HepG2 (cell line): ENCODE measurements at regions not wholly inside any gene's neighbourhood (a gene's known extent, or its start where the extent isn't known, plus 50 kb on each side); places are given as distances from the start of the nearest gene placed in this dataset.

Source experiments
- ATAC-seq: fragments of 200-7000 bp; cut with Tn5 transposase; 3 replicates; pipeline ENCODE4 v1.9.1; 2020; ENCODE audit warnings: mild to moderate bottlenecking, moderate library complexity
- BruUV-seq: library from RNA; stranded (reverse); fragments of 400-500 nt; replicated peaks from 2 replicates; lab custom pipeline; 2021; lab: Mats Ljungman, UMichigan
- CTCF ChIA-PET: fragments of 300-600 bp; formaldehyde crosslinking; extraction: SDS; loops from one replicate; lab custom pipeline; 2021; ENCODE audit warnings: low total read pairs, inconsistent platforms, low intra/inter-chr PET ratio; lab: Yijun Ruan, JAX
- POLR2A ChIA-PET: fragments of 350-600 bp; sonication (Branson Sonifier 250); formaldehyde crosslinking; loops from one replicate; lab custom pipeline; 2020; ENCODE audit warnings: antibody characterized with exemption, inconsistent platforms; lab: Yijun Ruan, JAX
- DNase-seq: peaks from one replicate; pipeline ENCODE4 v3.0.0-alpha.2; 2015; ENCODE audit warnings: low spot score
- FAIRE-seq: peaks from 3 replicates; lab custom pipeline; 2011; peaks lifted over from hg19 to GRCh38; lab: Jason Lieb, UNC
- H2AFZ ChIP-seq: one replicate; pipeline ENCODE4 v1.6.1; 2011; ENCODE audit warnings: low read length, inconsistent platforms
- H3K27ac ChIP-seq: fragments of 300-600 bp; 3 replicates; pipeline ENCODE4 v1.8.0; 2011; ENCODE audit warnings: mixed run types, mild to moderate bottlenecking, mixed read lengths, low read length, inconsistent platforms; ENCODE audit not compliant: insufficient read depth; ENCODE audit errors: extremely low read length
- H3K27me3 ChIP-seq, 2 experiments: fragments of 200-600 bp in 1 of 2; 2 replicates in 1 of 2; 3 replicates in 1 of 2; pipeline versions ENCODE4 v1.6.0 to v1.8.0; 2011; ENCODE audit warnings: low read length in 2 of 2, mild to moderate bottlenecking in 2 of 2, moderate library complexity in 2 of 2, inconsistent platforms in 1 of 2; ENCODE audit not compliant: insufficient read depth in 2 of 2, control insufficient read depth in 1 of 2
- H3K36me3 ChIP-seq, 2 experiments: fragments of 200-600 bp in 1 of 2; replicated peaks in 1 of 2; 2 replicates in 1 of 2; 3 replicates in 1 of 2; pipeline versions ENCODE4 v1.5.1 to v1.8.0; 2011; ENCODE audit warnings: low read length in 2 of 2, inconsistent platforms in 1 of 2; ENCODE audit not compliant: insufficient read depth in 2 of 2, control insufficient read depth in 1 of 2
- H3K4me1 ChIP-seq: 2 replicates; pipeline ENCODE4 v1.5.1; 2012; ENCODE audit warnings: low read length, inconsistent platforms; ENCODE audit not compliant: insufficient read depth
- H3K4me2 ChIP-seq: 2 replicates; pipeline ENCODE4 v1.6.0; 2011; ENCODE audit warnings: low read depth, low read length, inconsistent platforms
- H3K4me3 ChIP-seq, 3 experiments: fragments of 200-600 bp in 1 of 3; sonication (generic), shearing (Covaris generic) in 1 of 3; replicated peaks in 1 of 3; 2 replicates each; pipeline ENCODE4 v1.5.1; 2011 to 2016; ENCODE audit warnings: low read length in 3 of 3, inconsistent platforms in 2 of 3, low read depth in 2 of 3, mild to moderate bottlenecking in 2 of 3, control low read depth in 1 of 3, mixed read lengths in 1 of 3; ENCODE audit not compliant: insufficient read depth in 1 of 3
- H3K79me2 ChIP-seq: one replicate; pipeline ENCODE4 v1.6.1; 2011; ENCODE audit warnings: low read length, inconsistent platforms; ENCODE audit not compliant: insufficient read depth
- H3K9ac ChIP-seq: 2 replicates; pipeline ENCODE4 v1.6.0; 2011; ENCODE audit warnings: mild to moderate bottlenecking, low read depth, low read length, inconsistent platforms; ENCODE audit not compliant: insufficient read depth
- H3K9me3 ChIP-seq: 2 replicates; pipeline ENCODE4 v1.5.1; 2012; ENCODE audit warnings: mild to moderate bottlenecking, low read length
- H4K20me1 ChIP-seq: 2 replicates; pipeline ENCODE4 v1.6.0; 2011; ENCODE audit warnings: inconsistent platforms, mild to moderate bottlenecking, low read length, moderate library complexity; ENCODE audit not compliant: insufficient read depth
- CBX2 ChIP-seq, 2 experiments: fragments of 200-600 bp in 1 of 2; sonication (generic); formaldehyde crosslinking in 1 of 2; IDR thresholded peaks; 2 replicates each; pipeline versions ENCODE4 v1.7.0 to v1.8.1; 2018 to 2022; ENCODE audit warnings: low read depth in 2 of 2, low read length in 1 of 2, mild to moderate bottlenecking in 1 of 2, missing genetic modification reagents in 1 of 2
- FOXJ3 ChIP-seq: sonication (generic); formaldehyde crosslinking; IDR thresholded peaks from 2 replicates; pipeline ENCODE4 v1.4.0; 2020; ENCODE audit warnings: missing genetic modification reagents, mild to moderate bottlenecking, borderline replicate concordance
- ZMYM2 ChIP-seq: sonication (generic); formaldehyde crosslinking; IDR thresholded peaks from 2 replicates; pipeline ENCODE4 v1.8.0; 2022; ENCODE audit warnings: mild to moderate bottlenecking, missing genetic modification reagents
- ZNF276 ChIP-seq: sonication (generic); formaldehyde crosslinking; IDR thresholded peaks from 2 replicates; pipeline ENCODE4 v1.4.0; 2020; ENCODE audit warnings: mild to moderate bottlenecking, low read depth, missing genetic modification reagents
- ZNF660 ChIP-seq: sonication (generic); formaldehyde crosslinking; IDR thresholded peaks from 2 replicates; pipeline ENCODE4 v1.5.1; 2020; ENCODE audit warnings: mild to moderate bottlenecking, low read depth, missing genetic modification reagents, borderline replicate concordance
- WGBS: methylation state at CpG from one replicate; pipeline ENCODE4 v1.1.6; 2017; ENCODE audit warnings: low lambda C conversion rate; 5-methylcytosine and 5-hydroxymethylcytosine counted together
- in situ Hi-C: cut with HindIII; loops from 2 replicates; pipeline ENCODE4 v1.10.0; 2017; ENCODE audit warnings: low pct_unique_long_range_greater_than_20kb; ENCODE audit not compliant: extremely low pct_ligation_motif_present
- intact Hi-C: fragments of 100-400 bp; cut with micrococcal nuclease; formaldehyde crosslinking; loops from one replicate; pipeline ENCODE4 v1.10.0; 2022; ENCODE audit not compliant: unreplicated experiment
- TF ChIP-seq, protein P1 (sequence below): IDR thresholded peaks from 2 replicates; pipeline ENCODE4 v1.4.0; 2020; ENCODE audit warnings: mild to moderate bottlenecking, missing genetic modification reagents

DNA sequence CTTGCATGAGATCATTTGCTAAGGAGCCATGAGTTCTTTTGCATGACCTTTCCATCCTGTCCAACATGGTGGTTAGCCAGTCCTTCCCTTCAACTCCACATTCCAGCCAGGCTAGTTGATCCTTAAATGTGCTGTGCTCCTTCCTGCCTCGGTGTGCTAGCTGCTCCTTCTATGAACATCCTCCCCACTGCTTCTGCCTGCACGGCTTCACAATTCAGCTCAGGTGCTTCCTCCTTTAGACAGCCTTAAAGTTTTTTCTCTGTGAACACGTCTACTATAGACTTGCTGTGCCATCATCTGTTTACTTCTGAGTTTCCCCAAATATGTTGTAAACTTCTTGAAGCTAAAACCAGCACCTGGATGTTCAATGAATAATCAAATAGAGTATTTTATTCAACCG, 95.5 kb downstream of the OTUD1 start (continued):
- TF ChIP-seq CBX2 (IDR thresholded peaks at IDR 0.05; ENCODE audit: low read depth, low read length) (no peak), CBX2 (CRISPR knock-in tag; IDR thresholded peaks at IDR 0.05; ENCODE audit: low read depth) (no peak), ZNF276 (CRISPR knock-in tag) (no peak)

DNA sequence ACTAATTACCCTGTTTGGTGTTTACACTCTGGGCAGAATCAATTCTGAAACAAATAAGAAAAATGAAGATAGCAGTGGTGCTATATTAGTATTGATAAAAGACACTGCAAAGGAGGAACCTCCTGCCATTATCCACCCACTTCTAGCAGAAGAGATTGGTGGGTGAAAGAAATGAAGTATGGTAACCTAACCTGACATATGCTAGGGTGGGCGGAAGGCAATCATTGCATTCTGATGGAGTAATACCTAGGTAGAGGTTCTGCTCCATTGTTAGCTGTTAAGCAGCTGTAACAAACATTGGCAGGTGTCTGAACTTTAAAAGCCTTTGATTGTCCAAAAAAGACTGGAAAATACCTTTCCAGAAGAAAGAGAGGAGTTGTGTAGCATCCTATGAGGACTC, 95.9 kb downstream of the OTUD1 start:
- 47% methylated on average over 1 of the region's 1 CpG for WGBS
- CTCF ChIA-PET, result no interaction called here
- BruUV-seq, result no TSS peak
- Histone ChIP-seq H3K36me3 (no peaks in the 10 kb centered on the region), H3K9ac (no peak overlapping the region), H3K4me3 (no peak overlapping the region), H3K27me3 (no peaks in the 10 kb centered on the region), H3K4me2 (no peak overlapping the region), H4K20me1 (no peaks in the 10 kb centered on the region), H3K79me2 (no peaks in the 10 kb centered on the region), H3K27ac (no peak overlapping the region), H3K4me1 (0 out of 2 replicates have a peak, but pooled peaks cover 10% of the 10 kb centered on the region), H3K9me3 (no peaks in the 10 kb centered on the region), H2AFZ (no peak overlapping the region)
- FAIRE-seq, result no peak
- intact Hi-C loops (no loop called here), in situ Hi-C loops (loop anchor here (25.0 kb wide), 1 partner anchor 372 kb away; no protein-coding TSS in a partner anchor)
- no peak for DNase-seq
- ATAC-seq, result no peak
- TF ChIP-seq ZNF660 (no peak), ZMYM2 (CRISPR knock-in tag) (no peak), FOXJ3 (no peak)
- TF ChIP-seq, protein P1, sequence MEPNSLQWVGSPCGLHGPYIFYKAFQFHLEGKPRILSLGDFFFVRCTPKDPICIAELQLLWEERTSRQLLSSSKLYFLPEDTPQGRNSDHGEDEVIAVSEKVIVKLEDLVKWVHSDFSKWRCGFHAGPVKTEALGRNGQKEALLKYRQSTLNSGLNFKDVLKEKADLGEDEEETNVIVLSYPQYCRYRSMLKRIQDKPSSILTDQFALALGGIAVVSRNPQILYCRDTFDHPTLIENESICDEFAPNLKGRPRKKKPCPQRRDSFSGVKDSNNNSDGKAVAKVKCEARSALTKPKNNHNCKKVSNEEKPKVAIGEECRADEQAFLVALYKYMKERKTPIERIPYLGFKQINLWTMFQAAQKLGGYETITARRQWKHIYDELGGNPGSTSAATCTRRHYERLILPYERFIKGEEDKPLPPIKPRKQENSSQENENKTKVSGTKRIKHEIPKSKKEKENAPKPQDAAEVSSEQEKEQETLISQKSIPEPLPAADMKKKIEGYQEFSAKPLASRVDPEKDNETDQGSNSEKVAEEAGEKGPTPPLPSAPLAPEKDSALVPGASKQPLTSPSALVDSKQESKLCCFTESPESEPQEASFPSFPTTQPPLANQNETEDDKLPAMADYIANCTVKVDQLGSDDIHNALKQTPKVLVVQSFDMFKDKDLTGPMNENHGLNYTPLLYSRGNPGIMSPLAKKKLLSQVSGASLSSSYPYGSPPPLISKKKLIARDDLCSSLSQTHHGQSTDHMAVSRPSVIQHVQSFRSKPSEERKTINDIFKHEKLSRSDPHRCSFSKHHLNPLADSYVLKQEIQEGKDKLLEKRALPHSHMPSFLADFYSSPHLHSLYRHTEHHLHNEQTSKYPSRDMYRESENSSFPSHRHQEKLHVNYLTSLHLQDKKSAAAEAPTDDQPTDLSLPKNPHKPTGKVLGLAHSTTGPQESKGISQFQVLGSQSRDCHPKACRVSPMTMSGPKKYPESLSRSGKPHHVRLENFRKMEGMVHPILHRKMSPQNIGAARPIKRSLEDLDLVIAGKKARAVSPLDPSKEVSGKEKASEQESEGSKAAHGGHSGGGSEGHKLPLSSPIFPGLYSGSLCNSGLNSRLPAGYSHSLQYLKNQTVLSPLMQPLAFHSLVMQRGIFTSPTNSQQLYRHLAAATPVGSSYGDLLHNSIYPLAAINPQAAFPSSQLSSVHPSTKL, result no peak
- POLR2A ChIA-PET, result no interaction called here
